ENCODE measurements at regions not wholly inside any gene's neighbourhood (a gene's known extent, or its start where the extent isn't known, plus 50 kb on each side); places are given as distances from the start of the nearest gene placed in this dataset.

GRCh38 chr1:56081736-56082135 lies 497.6 kb downstream of the PLPP3 start:
- TF ChIP-seq CTCF (conservative IDR thresholded peaks at IDR 0.05; ENCODE audit: low read length) = no peak
- TF ChIP-seq EZH2phosphoT487 (IDR thresholded peaks at IDR 0.05; ENCODE audit: borderline replicate concordance, low read depth, low read length) = no peak
